Activated CD4-positive, alpha-beta memory T cell treated with anti-CD3 and anti-CD28 coated beads for 36 hours (primary cell): ENCODE measurements at regions not wholly inside any gene's neighbourhood (a gene's known extent, or its start where the extent isn't known, plus 50 kb on each side); places are given as distances from the start of the nearest gene placed in this dataset.

Experiments
- CTCF ChIA-PET: fragments of 350-600 bp; sonication (Branson Sonifier 250); formaldehyde crosslinking; loops from one replicate; lab custom pipeline; 2021; ENCODE audit warnings: antibody characterized with exemption, inconsistent platforms; lab: Charles Lee
- POLR2A ChIA-PET: fragments of 350-600 bp; sonication (Branson Sonifier 250); formaldehyde crosslinking; loops from one replicate; lab custom pipeline; 2021; ENCODE audit warnings: antibody characterized with exemption; lab: Charles Lee
- DNase-seq: peaks from one replicate; pipeline ENCODE4 v3.0.0-alpha.2; 2020
- H3K27ac Mint-ChIP-seq: one replicate; pipeline ENCODE4 v1.8.0; 2021; ENCODE audit warnings: mixed read lengths
- H3K27me3 Mint-ChIP-seq: one replicate; pipeline ENCODE4 v1.8.0; 2021; ENCODE audit warnings: mixed read lengths
- H3K36me3 Mint-ChIP-seq: one replicate; pipeline ENCODE4 v1.8.0; 2021; ENCODE audit warnings: mixed read lengths
- H3K4me1 Mint-ChIP-seq: one replicate; pipeline ENCODE4 v1.8.0; 2021; ENCODE audit warnings: low read depth, mixed read lengths
- H3K4me3 Mint-ChIP-seq: one replicate; pipeline ENCODE4 v1.8.0; 2021; ENCODE audit warnings: mild to moderate bottlenecking, mixed read lengths
- H3K9me3 Mint-ChIP-seq: one replicate; pipeline ENCODE4 v1.8.0; 2021; ENCODE audit warnings: mixed read lengths
- intact Hi-C: fragments of 100-400 bp; cut with micrococcal nuclease; formaldehyde crosslinking; loops from one replicate; pipeline ENCODE4 v1.15.1; 2023

DNA sequence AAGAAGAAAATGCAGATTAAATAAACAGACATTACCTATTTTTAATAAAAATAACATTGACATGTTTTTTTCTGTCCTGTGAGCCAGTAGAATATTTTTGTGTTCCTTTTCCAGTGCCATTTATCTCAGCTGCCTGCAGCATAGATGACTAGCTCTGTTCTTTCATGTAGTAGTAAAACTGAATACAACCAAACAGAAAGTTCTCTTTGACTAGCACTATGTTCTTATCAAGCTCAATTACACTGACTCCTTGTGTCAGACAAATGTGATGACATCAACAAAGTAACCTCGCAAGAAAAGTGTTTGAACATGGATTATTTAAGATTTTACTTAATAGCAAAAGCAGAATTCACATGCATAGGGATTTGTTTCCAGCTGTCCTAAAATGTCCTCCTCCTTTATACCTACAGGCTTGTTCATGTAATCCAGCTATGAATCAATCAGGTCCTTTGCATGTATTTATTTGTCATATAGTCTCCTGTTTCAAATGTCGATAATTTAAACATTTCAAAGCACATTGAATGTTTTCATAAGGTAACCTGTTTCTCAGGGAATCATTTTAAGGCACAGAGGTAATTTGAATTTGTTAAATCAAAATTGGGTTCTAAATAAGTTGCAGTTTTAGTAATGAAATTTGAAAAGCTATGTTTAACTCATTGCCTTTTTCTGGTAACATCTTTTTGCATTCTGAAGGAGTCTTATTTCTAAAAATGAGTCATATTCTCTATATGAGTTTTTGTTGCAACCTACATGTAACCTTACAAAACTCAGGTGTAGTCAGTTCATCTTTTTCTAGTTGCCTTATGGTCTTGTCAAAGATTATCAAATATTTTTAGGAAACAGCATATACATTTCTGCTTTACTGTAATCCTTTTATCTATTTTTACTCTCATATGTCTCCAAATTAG lies 215.3 kb upstream of the GULP1 start:
- no peaks in the 10 kb centered on the region for H3K4me1 Mint-ChIP-seq
- no peak overlapping the region for H3K4me3 Mint-ChIP-seq
- intact Hi-C loops, result no loop called here
- no peaks in the 10 kb centered on the region for H3K27me3 Mint-ChIP-seq
- no peak for DNase-seq
- H3K9me3 Mint-ChIP-seq, result peaks cover 22% of the 10 kb centered on the region
- no peak overlapping the region for H3K27ac Mint-ChIP-seq
- H3K36me3 Mint-ChIP-seq, result no peaks in the 10 kb centered on the region
- ChIA-PET POLR2A (no interaction called here), CTCF (no interaction called here)

- POLR2A ChIA-PET, result no interaction called here
- Mint-ChIP-seq H3K27me3 (no peaks in the 10 kb centered on the region), H3K27ac (no peak overlapping the region), H3K36me3 (no peaks in the 10 kb centered on the region), H3K9me3 (peaks cover 17% of the 10 kb centered on the region), H3K4me1 (no peaks in the 10 kb centered on the region), H3K4me3 (no peak overlapping the region)
- intact Hi-C loops, result no loop called here
- no peak for DNase-seq
- CTCF ChIA-PET, result no interaction called here
Observed at GRCh38 chr2:188077757-188078156, 213.9 kb upstream of the GULP1 start.

GRCh38 chr2:188078534-188078933 lies 213.1 kb upstream of the GULP1 start:
- POLR2A ChIA-PET, result no interaction called here
- no peaks in the 10 kb centered on the region for H3K27me3 Mint-ChIP-seq
- peaks cover 11% of the 10 kb centered on the region for H3K9me3 Mint-ChIP-seq
- CTCF ChIA-PET, result no interaction called here
- intact Hi-C loops, result no loop called here
- no peaks in the 10 kb centered on the region for H3K4me1 Mint-ChIP-seq
- no peaks in the 10 kb centered on the region for H3K36me3 Mint-ChIP-seq
- no peak for DNase-seq
- no peak overlapping the region for H3K27ac Mint-ChIP-seq
- H3K4me3 Mint-ChIP-seq, result no peak overlapping the region

GRCh38 chr2:188079196-188079595 lies 212.5 kb upstream of the GULP1 start:
- intact Hi-C loops, result no loop called here
- Mint-ChIP-seq H3K9me3 (peaks cover 6% of the 10 kb centered on the region), H3K36me3 (no peaks in the 10 kb centered on the region), H3K4me1 (no peaks in the 10 kb centered on the region), H3K27ac (no peak overlapping the region), H3K27me3 (no peaks in the 10 kb centered on the region), H3K4me3 (no peak overlapping the region)
- ChIA-PET CTCF (no interaction called here), POLR2A (no interaction called here)
- DNase-seq, result no peak

DNA sequence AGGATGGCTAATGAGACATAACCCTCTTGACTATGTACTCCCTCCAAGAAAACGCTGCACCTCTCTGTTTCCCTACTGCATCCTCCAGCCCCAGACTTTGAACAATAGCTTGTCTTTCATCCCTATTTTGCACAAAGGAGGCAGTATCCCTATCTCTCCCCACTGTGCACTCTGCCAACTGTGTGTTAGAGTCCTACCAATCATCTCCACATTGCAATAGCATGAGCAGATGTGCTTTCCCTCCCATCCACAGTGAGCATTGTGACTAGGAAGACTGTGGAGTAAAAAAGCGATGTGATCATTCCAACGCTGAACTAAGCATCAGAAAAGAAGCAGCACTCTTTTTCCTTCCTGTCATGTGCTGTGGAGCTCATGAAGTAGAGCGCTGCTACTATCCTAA lies 206.3 kb upstream of the GULP1 start:
- intact Hi-C loops, result no loop called here
- Mint-ChIP-seq H3K27me3 (no peaks in the 10 kb centered on the region), H3K9me3 (peaks cover 4% of the 10 kb centered on the region), H3K36me3 (no peaks in the 10 kb centered on the region), H3K27ac (no peak overlapping the region), H3K4me3 (no peak overlapping the region), H3K4me1 (no peaks in the 10 kb centered on the region)
- POLR2A ChIA-PET, result no interaction called here
- CTCF ChIA-PET, result no interaction called here
- DNase-seq, result no peak

- POLR2A ChIA-PET, result no interaction called here
Observed at GRCh38 chr2:188089901-188090300, 201.8 kb upstream of the GULP1 start.

DNA sequence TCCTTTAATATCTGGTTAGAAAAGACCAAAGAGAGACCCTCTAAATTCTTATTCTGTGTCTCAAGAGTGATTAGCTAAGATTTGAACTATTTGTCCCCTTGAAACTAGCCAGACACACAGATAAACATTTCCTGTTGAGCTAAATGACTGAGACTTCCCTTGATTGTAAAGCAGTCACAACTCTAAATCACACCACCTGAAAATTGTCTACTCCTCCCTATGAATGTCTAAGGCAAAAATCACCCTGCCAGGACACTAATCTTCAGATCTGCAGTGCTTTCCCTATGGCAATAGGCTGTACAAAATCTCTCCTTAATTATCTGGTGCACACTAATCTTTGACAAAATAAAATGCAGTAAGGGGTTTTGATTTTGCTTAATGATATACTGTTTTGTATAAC lies 200.5 kb upstream of the GULP1 start:
- H3K36me3 Mint-ChIP-seq, result no peaks in the 10 kb centered on the region
- H3K27me3 Mint-ChIP-seq, result no peaks in the 10 kb centered on the region
- peaks cover 2% of the 10 kb centered on the region for H3K9me3 Mint-ChIP-seq
- no peak overlapping the region for H3K4me3 Mint-ChIP-seq
- no peak overlapping the region for H3K27ac Mint-ChIP-seq
- H3K4me1 Mint-ChIP-seq, result no peaks in the 10 kb centered on the region
- DNase-seq, result no peak
- intact Hi-C loops, result no loop called here
- CTCF ChIA-PET, result no interaction called here
- POLR2A ChIA-PET, result no interaction called here

More at GRCh38 chr2:188089901-188090300, 201.8 kb upstream of the GULP1 start:
- no peaks in the 10 kb centered on the region for H3K27me3 Mint-ChIP-seq
- H3K27ac Mint-ChIP-seq, result no peak overlapping the region
- H3K4me1 Mint-ChIP-seq, result no peaks in the 10 kb centered on the region
- DNase-seq, result no peak
- H3K36me3 Mint-ChIP-seq, result no peaks in the 10 kb centered on the region
- H3K9me3 Mint-ChIP-seq, result peaks cover 4% of the 10 kb centered on the region
- intact Hi-C loops, result no loop called here
- CTCF ChIA-PET, result no interaction called here
- no peak overlapping the region for H3K4me3 Mint-ChIP-seq

- no peak for DNase-seq
- Mint-ChIP-seq H3K27me3 (no peaks in the 10 kb centered on the region), H3K4me3 (no peak overlapping the region), H3K36me3 (no peaks in the 10 kb centered on the region), H3K4me1 (no peaks in the 10 kb centered on the region), H3K9me3 (no peaks in the 10 kb centered on the region), H3K27ac (no peak overlapping the region)
- ChIA-PET CTCF (no interaction called here), POLR2A (no interaction called here)
- intact Hi-C loops, result no loop called here
Observed at GRCh38 chr2:188092734-188093133, 198.9 kb upstream of the GULP1 start.

DNA sequence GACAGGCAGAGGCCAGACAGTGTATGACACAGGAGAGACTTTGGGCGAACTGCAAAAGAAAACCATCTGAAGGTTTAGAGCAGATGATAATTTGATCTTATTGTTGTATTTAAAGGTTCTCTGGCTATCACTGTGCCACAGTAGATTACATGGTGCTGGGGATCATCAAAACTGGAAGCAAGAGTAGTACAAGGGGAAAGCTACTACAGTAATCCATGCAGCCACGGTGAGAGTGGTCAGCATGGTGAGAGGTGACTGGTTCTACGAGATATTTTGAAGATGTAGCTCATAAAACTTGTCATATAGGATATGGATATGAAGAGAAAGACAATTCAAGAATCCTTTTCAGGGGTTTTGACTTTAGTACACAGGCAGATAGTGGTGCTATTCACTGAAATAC lies 194.8 kb upstream of the GULP1 start:
- Mint-ChIP-seq H3K4me1 (no peaks in the 10 kb centered on the region), H3K27ac (no peak overlapping the region), H3K36me3 (no peaks in the 10 kb centered on the region), H3K27me3 (no peaks in the 10 kb centered on the region), H3K4me3 (no peak overlapping the region), H3K9me3 (no peaks in the 10 kb centered on the region)
- intact Hi-C loops, result no loop called here
- ChIA-PET POLR2A (no interaction called here), CTCF (no interaction called here)
- no peak for DNase-seq

- intact Hi-C loops, result no loop called here
- Mint-ChIP-seq H3K27me3 (no peaks in the 10 kb centered on the region), H3K4me3 (no peak overlapping the region), H3K9me3 (no peaks in the 10 kb centered on the region), H3K4me1 (no peaks in the 10 kb centered on the region), H3K27ac (no peak overlapping the region), H3K36me3 (no peaks in the 10 kb centered on the region)
- POLR2A ChIA-PET, result no interaction called here
- CTCF ChIA-PET, result no interaction called here
- DNase-seq, result no peak
Observed at GRCh38 chr2:188102881-188103280, 188.8 kb upstream of the GULP1 start.

DNA sequence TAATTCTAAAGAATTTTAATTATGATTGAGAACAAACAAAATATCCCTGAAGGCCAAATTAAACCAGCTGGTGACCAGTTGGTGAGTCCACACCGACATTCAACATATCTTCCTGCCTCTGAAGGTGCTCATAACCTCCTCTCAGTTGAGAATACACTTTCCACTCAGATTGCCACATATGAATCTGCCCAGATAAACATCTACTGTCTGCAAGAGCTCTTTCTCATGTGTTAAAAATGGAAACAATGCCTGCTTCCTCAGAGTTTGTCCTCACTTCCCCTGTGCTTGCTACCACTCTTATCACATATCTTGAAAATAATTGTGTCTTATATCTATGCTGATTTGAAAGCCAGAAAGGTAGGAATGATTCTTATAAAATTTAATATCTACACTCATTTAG lies 177.7 kb upstream of the GULP1 start:
- no peak overlapping the region for H3K27ac Mint-ChIP-seq

GRCh38 chr2:188117706-188118105 lies 174.0 kb upstream of the GULP1 start:
- Mint-ChIP-seq H3K36me3 (no peaks in the 10 kb centered on the region), H3K27me3 (no peaks in the 10 kb centered on the region), H3K4me3 (no peak overlapping the region), H3K27ac (no peak overlapping the region), H3K9me3 (no peaks in the 10 kb centered on the region), H3K4me1 (no peaks in the 10 kb centered on the region)
- DNase-seq, result no peak
- POLR2A ChIA-PET, result no interaction called here
- CTCF ChIA-PET, result interaction anchor here (0.6 kb wide), 1 partner anchor 148 kb away, joined by 3 read pairs; no protein-coding TSS in a partner anchor
- intact Hi-C loops, result no loop called here

More for the DNA sequence above, 177.7 kb upstream of the GULP1 start:
- H3K36me3 Mint-ChIP-seq, result no peaks in the 10 kb centered on the region
- CTCF ChIA-PET, result no interaction called here
- no peaks in the 10 kb centered on the region for H3K9me3 Mint-ChIP-seq
- no peaks in the 10 kb centered on the region for H3K4me1 Mint-ChIP-seq
- H3K4me3 Mint-ChIP-seq, result no peak overlapping the region
- no peaks in the 10 kb centered on the region for H3K27me3 Mint-ChIP-seq
- no peak for DNase-seq
- POLR2A ChIA-PET, result no interaction called here
- intact Hi-C loops, result no loop called here

- Mint-ChIP-seq H3K36me3 (no peaks in the 10 kb centered on the region), H3K4me3 (no peak overlapping the region), H3K9me3 (no peaks in the 10 kb centered on the region), H3K27ac (no peak overlapping the region), H3K27me3 (no peaks in the 10 kb centered on the region), H3K4me1 (no peaks in the 10 kb centered on the region)
- ChIA-PET CTCF (interaction anchor here (0.6 kb wide), 1 partner anchor 149 kb away, joined by 3 read pairs; no protein-coding TSS in a partner anchor), POLR2A (no interaction called here)
- DNase-seq, result no peak
- intact Hi-C loops, result no loop called here
Observed at GRCh38 chr2:188118431-188118830, 173.2 kb upstream of the GULP1 start.
